HG03159 (cell line): ENCODE measurements at regions not wholly inside any gene's neighbourhood (a gene's known extent, or its start where the extent isn't known, plus 50 kb on each side); places are given as distances from the start of the nearest gene placed in this dataset.
A peak's percentile ranks its signal among the peaks of the same experiment; 100 is the strongest.

ENCODE experiments used
- ATAC-seq: cut with Tn5 transposase; IDR thresholded peaks from one replicate; pipeline ENCODE4 v1.9.1; 2021; ENCODE audit warnings: mild to moderate bottlenecking, moderate library complexity; ENCODE audit not compliant: unreplicated experiment

GRCh38 chr2:62370321-62371250 lies 135.4 kb downstream of the TMEM17 start:
- no peak for ATAC-seq

DNA sequence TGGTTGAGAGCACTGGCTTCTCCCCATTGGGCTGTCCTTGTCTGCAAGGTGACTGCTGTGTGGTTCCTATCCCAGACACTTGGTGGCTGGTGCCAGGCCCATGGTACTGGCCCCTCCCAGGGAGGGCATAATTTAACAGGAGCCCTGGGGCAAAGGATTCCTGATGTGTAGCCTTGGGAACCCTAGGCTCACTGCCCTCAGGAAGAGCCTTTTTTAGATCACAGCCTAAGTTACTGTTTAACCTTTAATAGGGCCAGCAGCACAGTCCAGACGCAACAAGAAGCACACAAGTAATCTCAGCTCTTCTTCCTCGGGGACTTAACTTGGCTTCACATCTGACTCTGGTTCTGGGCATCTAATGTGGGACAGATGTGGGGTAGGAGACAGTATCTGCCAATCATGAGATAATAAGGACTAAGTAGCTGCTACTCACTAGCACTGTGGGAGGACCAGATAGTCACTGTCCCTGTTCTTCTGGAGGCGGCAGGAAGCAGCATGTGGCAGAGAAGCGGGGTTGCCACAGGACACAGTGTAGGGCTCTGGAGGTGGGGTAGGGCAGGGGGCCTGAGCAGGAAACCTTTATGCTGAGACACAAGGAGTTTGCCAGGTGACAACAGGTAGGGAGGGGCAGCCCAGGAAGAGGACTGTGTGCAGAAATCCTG lies 136.3 kb downstream of the TMEM17 start:
- ATAC-seq = no peak

DNA sequence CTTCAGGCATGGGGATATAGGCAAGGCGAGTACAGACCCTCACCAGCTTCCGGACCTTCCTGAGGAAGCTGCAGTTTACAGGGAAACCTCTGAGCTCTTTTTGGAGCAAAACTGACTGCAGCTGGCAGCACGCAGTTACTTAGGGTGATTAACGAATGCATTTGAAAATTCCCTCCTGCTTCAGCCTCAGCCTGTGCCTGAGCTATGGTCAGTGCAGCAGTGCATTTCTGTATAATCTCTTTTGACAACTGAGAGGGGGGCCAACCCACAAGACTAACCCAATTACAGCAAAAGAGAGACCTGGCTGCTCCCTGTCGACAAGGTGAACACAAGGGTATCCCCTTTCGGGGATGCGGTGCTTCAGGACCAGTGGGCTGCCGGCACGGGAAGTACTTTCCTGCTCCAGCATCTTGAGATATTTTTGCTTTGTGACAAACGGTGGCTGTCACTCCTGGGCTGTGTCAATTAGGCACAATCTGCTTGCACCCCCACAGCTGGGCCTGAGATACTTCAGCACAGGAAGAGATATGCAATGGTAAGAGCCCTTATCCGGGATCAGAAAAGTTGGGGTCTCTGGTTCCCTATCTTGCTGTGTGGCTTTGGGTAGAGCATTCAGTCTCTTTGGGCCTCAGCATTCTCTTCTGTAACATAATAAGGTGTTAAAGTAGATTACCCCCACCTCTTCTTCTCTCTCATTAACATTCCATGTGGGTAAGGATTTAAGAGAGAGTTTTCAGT lies 141.0 kb downstream of the TMEM17 start:
- no peak for ATAC-seq

DNA sequence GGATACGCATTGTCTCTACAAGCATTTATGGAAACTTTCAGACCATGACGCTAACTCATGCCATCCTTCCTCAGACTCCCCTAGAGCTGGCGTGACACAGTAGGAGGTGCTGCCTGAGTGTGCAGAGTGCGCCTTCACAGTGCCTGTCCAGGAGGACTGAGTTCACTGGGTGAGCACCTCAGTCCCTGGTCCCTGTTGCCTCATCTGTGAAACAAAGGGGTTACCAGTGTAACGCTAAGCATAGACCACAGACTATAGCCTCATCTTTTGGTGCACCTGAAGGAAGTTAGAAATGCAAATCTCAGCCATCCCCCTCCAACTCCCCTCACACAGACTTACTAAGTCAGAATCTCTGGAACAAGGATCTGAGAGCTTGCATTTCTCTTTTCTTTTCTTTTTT lies 142.8 kb downstream of the TMEM17 start:
- peak; percentile 89 for ATAC-seq

DNA sequence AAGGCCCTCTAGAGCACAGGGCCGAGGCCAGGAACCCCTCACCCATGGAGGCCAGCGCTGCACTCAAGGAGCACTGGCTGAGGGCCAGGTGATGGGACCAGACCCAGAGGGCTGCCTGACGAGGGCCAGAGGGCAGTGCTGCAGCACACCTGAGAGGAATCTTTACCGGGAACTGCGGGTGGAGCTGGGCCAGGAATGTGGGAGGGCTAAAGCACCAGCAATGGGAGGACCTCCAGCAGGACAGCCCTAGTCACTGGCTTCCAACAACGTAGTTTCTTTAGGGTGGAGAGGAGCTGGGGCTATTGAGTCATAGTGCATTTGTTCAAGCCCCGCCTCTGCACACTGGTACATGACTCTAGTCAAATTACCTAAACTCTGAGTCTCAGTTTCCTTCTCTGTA lies 143.4 kb downstream of the TMEM17 start:
- ATAC-seq = peak; percentile 43

DNA sequence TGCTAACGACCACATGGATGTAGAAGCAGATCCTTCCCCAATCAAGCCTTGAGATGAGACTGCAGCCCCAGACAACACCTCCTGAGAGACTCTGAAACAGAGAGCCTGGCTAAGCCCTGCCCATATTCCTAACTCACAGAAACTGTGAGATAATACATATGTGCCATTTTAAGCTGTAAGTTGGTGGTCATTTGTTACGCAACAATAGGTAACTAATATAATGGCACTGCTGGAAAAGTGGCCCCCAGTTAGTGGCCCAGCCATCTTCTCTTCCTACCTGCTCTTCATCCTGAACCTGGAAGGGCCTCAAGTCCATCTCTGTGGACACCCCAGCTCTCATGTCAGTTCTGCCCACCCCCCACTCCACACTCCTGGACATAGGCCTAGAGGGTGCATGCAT lies 144.0 kb downstream of the TMEM17 start:
- ATAC-seq = no peak

DNA sequence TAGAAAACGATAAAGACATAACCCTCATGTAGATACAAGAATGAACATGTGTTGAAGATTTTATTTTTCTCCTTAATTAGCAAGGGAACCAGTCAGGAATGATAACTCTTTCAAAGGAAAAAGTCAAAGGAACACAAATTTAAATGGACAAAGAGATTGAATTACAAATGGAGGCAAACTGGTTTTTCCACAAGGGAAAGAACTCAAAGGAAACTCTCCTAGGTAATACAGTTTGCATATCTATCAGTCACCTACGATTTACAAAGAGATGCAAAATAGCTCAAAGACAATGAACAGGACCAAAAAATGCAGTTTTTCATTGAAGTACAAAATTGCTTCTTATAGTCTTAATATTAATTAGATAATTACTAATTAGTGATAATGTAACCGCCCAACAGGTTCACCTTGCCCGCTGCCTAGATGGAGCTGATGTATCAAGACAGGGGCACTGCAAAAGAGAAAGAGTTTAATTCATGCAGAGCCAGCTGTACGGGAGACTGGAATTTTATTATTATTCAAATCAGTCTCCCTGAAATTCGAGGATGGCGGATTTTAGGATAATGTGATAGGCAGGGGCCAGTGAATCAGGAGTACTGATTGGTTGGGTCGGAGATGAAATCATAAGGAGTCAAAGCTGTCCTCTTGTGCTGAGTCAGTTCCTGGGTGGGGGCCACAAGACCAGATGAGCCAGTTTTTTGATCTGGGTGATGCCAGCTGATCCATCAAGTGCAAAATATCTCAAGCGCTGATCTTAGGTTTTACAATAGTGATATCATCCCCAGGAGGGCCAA lies 151.0 kb downstream of the TMEM17 start:
- no peak for ATAC-seq

DNA sequence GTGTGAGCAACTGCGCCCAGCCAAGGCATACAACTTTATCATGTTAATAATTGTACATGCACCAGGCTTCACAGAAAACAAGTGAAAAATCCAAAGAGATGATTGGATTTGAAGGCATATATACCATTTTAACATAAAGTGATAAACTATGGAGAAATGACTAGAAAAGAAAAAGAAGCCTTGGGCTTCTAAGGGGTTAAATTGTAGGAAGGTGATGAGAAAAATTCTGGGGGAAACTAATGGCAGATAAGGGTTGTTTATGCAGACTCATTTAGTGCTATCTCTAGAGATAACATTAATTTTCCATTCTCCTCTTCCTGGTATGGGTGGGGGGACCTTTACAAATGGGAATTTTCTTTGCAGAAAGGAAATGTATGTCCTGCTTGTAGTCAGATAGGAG lies 154.0 kb downstream of the TMEM17 start:
- ATAC-seq = no peak

DNA sequence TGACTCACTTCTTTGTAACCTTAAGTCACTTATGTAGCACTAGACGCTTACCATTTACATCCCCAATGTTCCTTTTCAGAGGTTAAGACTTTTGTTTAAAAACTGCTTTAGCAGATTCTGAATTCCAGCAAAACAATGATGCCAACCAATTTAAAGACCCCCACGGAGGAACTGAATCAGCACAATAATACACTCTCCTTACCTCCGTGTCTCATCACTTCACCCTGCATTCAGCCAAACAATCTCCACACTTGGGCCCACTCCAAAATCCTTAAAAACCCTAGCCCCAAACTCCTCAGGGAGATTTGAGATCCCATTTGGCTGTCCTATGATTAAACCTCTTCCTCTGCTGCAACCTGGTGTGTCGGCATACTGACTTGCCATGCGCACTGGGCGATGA lies 153.9 kb downstream of the B3GNT2 start:
- ATAC-seq = no peak

GRCh38 chr2:62348700-62349099 lies 152.8 kb downstream of the B3GNT2 start:
- ATAC-seq = no peak

DNA sequence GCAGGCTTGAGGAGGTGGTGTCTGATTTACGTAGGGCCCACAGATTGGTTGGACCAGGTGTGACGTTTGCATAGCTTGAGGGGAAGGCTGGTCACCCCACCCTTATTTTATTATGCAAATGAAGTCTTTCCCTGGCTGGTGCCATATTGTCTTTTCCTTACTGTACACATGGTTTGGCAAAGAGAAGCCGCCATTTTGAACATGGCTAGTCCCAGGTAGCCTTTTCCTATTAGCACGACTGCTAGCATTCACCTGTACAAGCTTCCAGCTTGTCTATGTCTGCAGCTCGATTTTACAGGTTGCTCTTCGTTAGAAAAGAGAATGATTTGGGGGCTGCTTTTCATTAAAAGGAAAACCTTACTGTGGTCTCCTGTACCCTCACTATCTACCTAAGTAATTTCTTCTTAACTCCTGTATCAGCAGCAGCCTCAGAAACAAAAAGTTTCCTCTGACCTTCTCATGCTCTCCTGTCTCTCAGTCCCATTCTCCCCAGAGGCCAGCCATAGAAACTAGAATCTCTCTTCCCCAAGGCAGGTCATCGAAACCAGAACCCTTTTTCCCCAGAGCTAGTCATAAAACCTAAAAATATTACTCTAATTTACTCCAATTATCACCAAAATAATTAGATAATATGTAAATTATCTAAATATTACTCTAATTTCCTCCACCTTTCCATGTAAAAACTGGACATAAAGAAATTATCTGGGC lies 151.8 kb downstream of the B3GNT2 start:
- no peak for ATAC-seq

- peak; percentile 79 for ATAC-seq
Measured at GRCh38 chr2:62344472-62344871, 148.6 kb downstream of the B3GNT2 start.

- no peak for ATAC-seq
Measured at GRCh38 chr2:62343636-62344337, 147.9 kb downstream of the B3GNT2 start.

- ATAC-seq = no peak
Measured at GRCh38 chr2:62343206-62343605, 147.3 kb downstream of the B3GNT2 start.

GRCh38 chr2:62340994-62341484 lies 145.1 kb downstream of the B3GNT2 start:
- ATAC-seq = no peak

- ATAC-seq = no peak
Measured at GRCh38 chr2:62339837-62340236, 143.9 kb downstream of the B3GNT2 start.

DNA sequence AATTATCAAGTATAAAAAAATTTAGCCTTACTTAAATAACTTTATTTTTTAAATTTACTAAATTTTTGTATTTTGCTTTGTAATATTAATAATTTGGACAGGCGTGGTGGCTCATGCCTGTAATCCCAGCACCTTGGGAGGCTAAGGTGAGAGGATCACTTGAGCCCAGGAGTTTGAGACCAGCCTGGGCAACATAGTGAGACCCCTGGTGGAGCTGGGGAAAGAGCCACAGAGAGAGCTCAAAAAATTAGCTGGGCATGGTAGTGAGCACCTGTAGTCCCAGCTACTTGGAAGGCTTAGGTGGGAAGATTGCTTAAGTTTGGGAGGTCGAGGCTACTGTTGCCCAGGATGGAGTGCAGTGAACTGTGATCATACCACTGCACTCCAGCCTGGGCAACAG lies 143.5 kb downstream of the B3GNT2 start:
- ATAC-seq = no peak

DNA sequence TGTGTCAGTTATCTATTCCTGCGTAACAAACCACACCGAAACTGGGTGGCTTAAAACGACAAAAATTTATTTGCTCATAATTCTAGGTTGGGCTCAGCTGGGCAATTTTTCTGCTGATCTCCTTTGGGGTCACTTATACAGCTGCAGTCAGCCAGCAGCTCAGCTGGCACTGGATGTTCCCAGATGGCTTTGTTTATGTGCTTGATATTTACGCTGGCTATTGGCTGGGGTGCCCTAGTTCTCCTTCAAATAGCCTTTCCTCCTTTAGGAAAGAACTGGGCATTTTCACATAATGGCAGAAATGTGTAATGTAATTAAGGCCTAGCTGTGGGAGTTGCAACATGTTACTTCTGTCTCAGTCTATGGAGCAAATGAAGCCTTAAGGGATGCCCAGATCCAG lies 142.2 kb downstream of the B3GNT2 start:
- no peak for ATAC-seq

GRCh38 chr2:62337403-62337802 lies 141.5 kb downstream of the B3GNT2 start:
- no peak for ATAC-seq
